ENCODE measurements at regions not wholly inside any gene's neighbourhood (a gene's known extent, or its start where the extent isn't known, plus 50 kb on each side); places are given as distances from the start of the nearest gene placed in this dataset.

DNA sequence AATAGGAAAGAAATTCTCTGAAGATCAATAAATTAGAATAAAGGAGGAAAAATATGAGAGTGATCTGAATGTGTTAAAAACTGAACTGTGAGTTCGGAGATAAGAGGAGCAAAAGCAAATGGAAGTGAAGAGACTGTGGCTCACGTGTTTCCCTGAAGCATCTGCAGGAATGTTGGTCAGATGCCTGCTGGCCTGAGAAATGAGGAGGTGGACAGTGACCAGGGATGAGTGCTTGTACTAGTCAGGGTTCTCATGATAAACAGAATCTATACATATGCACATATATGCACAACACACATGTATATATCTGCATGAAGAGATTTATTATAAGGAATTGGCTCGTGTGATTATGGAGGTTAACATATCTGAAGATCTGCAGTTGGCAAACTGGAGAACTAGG is 103.4 kb upstream of the TIAM1 start:
- TF ChIP-seq, protein P1, sequence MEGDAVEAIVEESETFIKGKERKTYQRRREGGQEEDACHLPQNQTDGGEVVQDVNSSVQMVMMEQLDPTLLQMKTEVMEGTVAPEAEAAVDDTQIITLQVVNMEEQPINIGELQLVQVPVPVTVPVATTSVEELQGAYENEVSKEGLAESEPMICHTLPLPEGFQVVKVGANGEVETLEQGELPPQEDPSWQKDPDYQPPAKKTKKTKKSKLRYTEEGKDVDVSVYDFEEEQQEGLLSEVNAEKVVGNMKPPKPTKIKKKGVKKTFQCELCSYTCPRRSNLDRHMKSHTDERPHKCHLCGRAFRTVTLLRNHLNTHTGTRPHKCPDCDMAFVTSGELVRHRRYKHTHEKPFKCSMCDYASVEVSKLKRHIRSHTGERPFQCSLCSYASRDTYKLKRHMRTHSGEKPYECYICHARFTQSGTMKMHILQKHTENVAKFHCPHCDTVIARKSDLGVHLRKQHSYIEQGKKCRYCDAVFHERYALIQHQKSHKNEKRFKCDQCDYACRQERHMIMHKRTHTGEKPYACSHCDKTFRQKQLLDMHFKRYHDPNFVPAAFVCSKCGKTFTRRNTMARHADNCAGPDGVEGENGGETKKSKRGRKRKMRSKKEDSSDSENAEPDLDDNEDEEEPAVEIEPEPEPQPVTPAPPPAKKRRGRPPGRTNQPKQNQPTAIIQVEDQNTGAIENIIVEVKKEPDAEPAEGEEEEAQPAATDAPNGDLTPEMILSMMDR (IDR thresholded peaks at IDR 0.05), result no peak
- TF ChIP-seq, protein P2, sequence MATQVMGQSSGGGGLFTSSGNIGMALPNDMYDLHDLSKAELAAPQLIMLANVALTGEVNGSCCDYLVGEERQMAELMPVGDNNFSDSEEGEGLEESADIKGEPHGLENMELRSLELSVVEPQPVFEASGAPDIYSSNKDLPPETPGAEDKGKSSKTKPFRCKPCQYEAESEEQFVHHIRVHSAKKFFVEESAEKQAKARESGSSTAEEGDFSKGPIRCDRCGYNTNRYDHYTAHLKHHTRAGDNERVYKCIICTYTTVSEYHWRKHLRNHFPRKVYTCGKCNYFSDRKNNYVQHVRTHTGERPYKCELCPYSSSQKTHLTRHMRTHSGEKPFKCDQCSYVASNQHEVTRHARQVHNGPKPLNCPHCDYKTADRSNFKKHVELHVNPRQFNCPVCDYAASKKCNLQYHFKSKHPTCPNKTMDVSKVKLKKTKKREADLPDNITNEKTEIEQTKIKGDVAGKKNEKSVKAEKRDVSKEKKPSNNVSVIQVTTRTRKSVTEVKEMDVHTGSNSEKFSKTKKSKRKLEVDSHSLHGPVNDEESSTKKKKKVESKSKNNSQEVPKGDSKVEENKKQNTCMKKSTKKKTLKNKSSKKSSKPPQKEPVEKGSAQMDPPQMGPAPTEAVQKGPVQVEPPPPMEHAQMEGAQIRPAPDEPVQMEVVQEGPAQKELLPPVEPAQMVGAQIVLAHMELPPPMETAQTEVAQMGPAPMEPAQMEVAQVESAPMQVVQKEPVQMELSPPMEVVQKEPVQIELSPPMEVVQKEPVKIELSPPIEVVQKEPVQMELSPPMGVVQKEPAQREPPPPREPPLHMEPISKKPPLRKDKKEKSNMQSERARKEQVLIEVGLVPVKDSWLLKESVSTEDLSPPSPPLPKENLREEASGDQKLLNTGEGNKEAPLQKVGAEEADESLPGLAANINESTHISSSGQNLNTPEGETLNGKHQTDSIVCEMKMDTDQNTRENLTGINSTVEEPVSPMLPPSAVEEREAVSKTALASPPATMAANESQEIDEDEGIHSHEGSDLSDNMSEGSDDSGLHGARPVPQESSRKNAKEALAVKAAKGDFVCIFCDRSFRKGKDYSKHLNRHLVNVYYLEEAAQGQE (IDR thresholded peaks at IDR 0.05; ENCODE audit: insufficient read depth in 1 of 2, low read depth in 2 of 2, low read length in 1 of 2), result no peak
